ENCODE measurements at regions not wholly inside any gene's neighbourhood (a gene's known extent, or its start where the extent isn't known, plus 50 kb on each side); places are given as distances from the start of the nearest gene placed in this dataset.

GRCh38 chr9:108779551-108780325 is 76.0 kb downstream of the ACTL7B start:
- TF ChIP-seq CTCF (IDR thresholded peaks at IDR 0.05; ENCODE audit: low read depth, low read length) (no peak), EZH2phosphoT487 (IDR thresholded peaks at IDR 0.05; ENCODE audit: low read depth) (no peak)
